HepG2 (cell line): ENCODE measurements at regions not wholly inside any gene's neighbourhood (a gene's known extent, or its start where the extent isn't known, plus 50 kb on each side); places are given as distances from the start of the nearest gene placed in this dataset.

Experiments used
- EZH2 ChIP-seq: conservative IDR thresholded peaks from 2 replicates; pipeline ENCODE4 v1.6.1; 2012; ENCODE audit warnings: mild to moderate bottlenecking, low read depth, low read length, moderate library complexity
- HNRNPLL ChIP-seq: fragments of 200-400 bp; formaldehyde crosslinking; IDR thresholded peaks from 2 replicates; pipeline ENCODE4 v1.6.1; 2017; ENCODE audit warnings: mild to moderate bottlenecking, low read depth, low read length; ENCODE audit not compliant: poor library complexity, severe bottlenecking
- NR3C1 ChIP-seq: sonication (generic); formaldehyde crosslinking; IDR thresholded peaks from 2 replicates; pipeline ENCODE4 v1.4.0; 2020; ENCODE audit warnings: missing genetic modification reagents
- POLR2A ChIP-seq, 2 experiments: IDR thresholded peaks; 2 replicates each; pipeline ENCODE4 v1.6.1; 2011; ENCODE audit warnings: low read depth in 2 of 2, low read length in 2 of 2, mild to moderate bottlenecking in 1 of 2, moderate library complexity in 1 of 2; ENCODE audit not compliant: insufficient read depth in 1 of 2
- RBM39 ChIP-seq: fragments of 200-400 bp; formaldehyde crosslinking; IDR thresholded peaks from one replicate; pipeline ENCODE4 v1.6.1; 2018; ENCODE audit warnings: antibody characterized with exemption, mild to moderate bottlenecking, low read depth, low read length; ENCODE audit not compliant: poor library complexity, severe bottlenecking
- TBP ChIP-seq: sonication (generic); formaldehyde crosslinking; IDR thresholded peaks from 2 replicates; pipeline ENCODE4 v1.5.0; 2020; ENCODE audit warnings: missing genetic modification reagents

GRCh38 chr3:135627057-135627456 lies 338.5 kb upstream of the PPP2R3A start:
- no peak for TF ChIP-seq HNRNPLL
- no peak for TF ChIP-seq POLR2A (IDR thresholded peaks at IDR 0.05; ENCODE audit: insufficient read depth in 1 of 2, low read depth in 2 of 2, low read length in 2 of 2)
- no peak for TF ChIP-seq TBP (CRISPR knock-in tag)
- TF ChIP-seq NR3C1 (CRISPR knock-in tag) = no peak
- TF ChIP-seq EZH2 = no peak
- TF ChIP-seq RBM39 = no peak
